ENCODE measurements at regions not wholly inside any gene's neighbourhood (a gene's known extent, or its start where the extent isn't known, plus 50 kb on each side); places are given as distances from the start of the nearest gene placed in this dataset.

GRCh38 chr2:151102226-151102625 is 159.4 kb downstream of the RBM43 start:
- Histone ChIP-seq H3K27ac (no peak overlapping the region), H3K9me3 (no peaks in the 10 kb centered on the region), H3K4me1 (no peaks in the 10 kb centered on the region), H3K4me3 (no peak overlapping the region), H3K36me3 (no peaks in the 10 kb centered on the region), H3K27me3 (no peaks in the 10 kb centered on the region)
- TF ChIP-seq CTCF (IDR thresholded peaks at IDR 0.05): no peak
- intact Hi-C loops (cut with DNase I): no loop called here
- FAIRE-seq (no peak), ATAC-seq (no peak), DNase-seq (no peak)
- WGBS, 2 donors: 42 to 68% methylated on average over 2 of the region's 2 CpGs

GRCh38 chr2:151098841-151099240 is 162.8 kb downstream of the RBM43 start:
- no peaks in the 10 kb centered on the region for H3K4me1 ChIP-seq
- intact Hi-C loops (cut with DNase I): no loop called here
- no peaks in the 10 kb centered on the region for H3K9me3 ChIP-seq
- FAIRE-seq (no peak), ATAC-seq (no peak), DNase-seq (no peak)
- no peaks in the 10 kb centered on the region for H3K36me3 ChIP-seq
- H3K4me3 ChIP-seq: no peak overlapping the region
- no peak overlapping the region for H3K27ac ChIP-seq
- no peak for TF ChIP-seq CTCF (IDR thresholded peaks at IDR 0.05)
- H3K27me3 ChIP-seq: no peaks in the 10 kb centered on the region

GRCh38 chr2:151097895-151098294 is 163.8 kb downstream of the RBM43 start:
- intact Hi-C loops (cut with DNase I): no loop called here
- no peak for TF ChIP-seq CTCF (IDR thresholded peaks at IDR 0.05)
- 56 to 67% methylated on average over 4 of the region's 4 CpGs for WGBS, 2 donors

GRCh38 chr2:151097128-151097527 is 164.5 kb downstream of the RBM43 start:
- no peak overlapping the region for H3K27ac ChIP-seq
- no peak overlapping the region for H3K4me3 ChIP-seq
- no peak for DNase-seq
- H3K27me3 ChIP-seq: no peaks in the 10 kb centered on the region
- no peaks in the 10 kb centered on the region for H3K9me3 ChIP-seq
- intact Hi-C loops (cut with DNase I): no loop called here
- no peak for TF ChIP-seq CTCF (IDR thresholded peaks at IDR 0.05)
- no peaks in the 10 kb centered on the region for H3K36me3 ChIP-seq
- ATAC-seq: no peak
- no peaks in the 10 kb centered on the region for H3K4me1 ChIP-seq
- no peak for FAIRE-seq

More at GRCh38 chr2:151097895-151098294, 163.8 kb downstream of the RBM43 start:
- Histone ChIP-seq H3K27ac (no peak overlapping the region), H3K4me3 (no peak overlapping the region), H3K4me1 (no peaks in the 10 kb centered on the region), H3K9me3 (no peaks in the 10 kb centered on the region), H3K36me3 (no peaks in the 10 kb centered on the region), H3K27me3 (no peaks in the 10 kb centered on the region)
- DNase-seq (no peak), FAIRE-seq (no peak), ATAC-seq (no peak)

GRCh38 chr2:151096235-151096634 is 165.4 kb downstream of the RBM43 start:
- no peak overlapping the region for H3K4me3 ChIP-seq
- no peak overlapping the region for H3K27ac ChIP-seq
- FAIRE-seq (no peak), ATAC-seq (no peak), DNase-seq (no peak)
- H3K36me3 ChIP-seq: no peaks in the 10 kb centered on the region
- no peaks in the 10 kb centered on the region for H3K9me3 ChIP-seq
- TF ChIP-seq CTCF (IDR thresholded peaks at IDR 0.05): no peak
- intact Hi-C loops (cut with DNase I): no loop called here
- H3K27me3 ChIP-seq: no peaks in the 10 kb centered on the region
- 67 to 79% methylated on average over 3 of the region's 3 CpGs for whole genome bisulfite sequencing, 2 donors
- H3K4me1 ChIP-seq: no peaks in the 10 kb centered on the region
